Brain microvascular endothelial cell (primary cell): ENCODE measurements at regions not wholly inside any gene's neighbourhood (a gene's known extent, or its start where the extent isn't known, plus 50 kb on each side); places are given as distances from the start of the nearest gene placed in this dataset.

Source experiments
- DNase-seq: peaks from one replicate; pipeline ENCODE4 v3.0.0-alpha.2; 2020
- H3K27ac ChIP-seq: fragments of 250-450 bp; sonication (Bioruptor Pico); 2 replicates; pipeline ENCODE4 v1.5.1; 2020; ENCODE audit warnings: mild to moderate bottlenecking, moderate library complexity
- H3K27me3 ChIP-seq: fragments of 250-450 bp; sonication (Bioruptor Pico); replicated peaks from 2 replicates; pipeline ENCODE4 v1.5.1; 2020; ENCODE audit warnings: mild to moderate bottlenecking
- H3K36me3 ChIP-seq: fragments of 250-450 bp; sonication (Bioruptor Pico); replicated peaks from 2 replicates; pipeline ENCODE4 v1.5.1; 2020; ENCODE audit warnings: mild to moderate bottlenecking
- H3K4me3 ChIP-seq: 2 replicates; pipeline ENCODE4 v1.5.1; 2011; ENCODE audit warnings: low read depth, mild to moderate bottlenecking, control low read depth, low read length, moderate library complexity
- CTCF ChIP-seq: IDR thresholded peaks from 2 replicates; pipeline ENCODE4 v1.5.1; 2011; ENCODE audit warnings: low read depth, mild to moderate bottlenecking, moderate library complexity, low read length, control low read depth, inconsistent platforms; ENCODE audit errors: missing control alignments
- in situ Hi-C: cut with HindIII; loops from 2 replicates; pipeline ENCODE4 v1.10.0; 2017; ENCODE audit warnings: low sequenced_read_pairs, low pct_ligation_motif_present

GRCh38 chr17:77723909-77724875 is 234.3 kb upstream of the TNRC6C start:
- Histone ChIP-seq H3K4me3 (no peak overlapping the region), H3K27ac (no peak overlapping the region), H3K36me3 (no peaks in the 10 kb centered on the region), H3K27me3 (no peaks in the 10 kb centered on the region)
- no peak for TF ChIP-seq CTCF
- in situ Hi-C loops = no loop called here
- DNase-seq = no peak

GRCh38 chr17:77724876-77725615 is 233.5 kb upstream of the TNRC6C start:
- TF ChIP-seq CTCF = no peak
- no peak for DNase-seq
- peaks cover 2% of the 10 kb centered on the region for H3K27me3 ChIP-seq
- H3K27ac ChIP-seq = no peak overlapping the region
- H3K36me3 ChIP-seq = no peaks in the 10 kb centered on the region
- in situ Hi-C loops = no loop called here
- H3K4me3 ChIP-seq = no peak overlapping the region

GRCh38 chr17:77725846-77726245 is 232.7 kb upstream of the TNRC6C start:
- DNase-seq = no peak
- H3K4me3 ChIP-seq = no peak overlapping the region
- peaks cover 2% of the 10 kb centered on the region for H3K27me3 ChIP-seq
- in situ Hi-C loops = no loop called here
- H3K36me3 ChIP-seq = no peaks in the 10 kb centered on the region
- TF ChIP-seq CTCF = no peak
- no peak overlapping the region for H3K27ac ChIP-seq

GRCh38 chr17:77726549-77727006 is 231.9 kb upstream of the TNRC6C start:
- in situ Hi-C loops = no loop called here
- H3K27me3 ChIP-seq = peaks cover 2% of the 10 kb centered on the region
- no peak for DNase-seq
- no peaks in the 10 kb centered on the region for H3K36me3 ChIP-seq
- H3K4me3 ChIP-seq = no peak overlapping the region
- no peak for TF ChIP-seq CTCF
- H3K27ac ChIP-seq = no peak overlapping the region

- H3K36me3 ChIP-seq = no peaks in the 10 kb centered on the region
- H3K27ac ChIP-seq = no peak overlapping the region
- DNase-seq = no peak
- H3K27me3 ChIP-seq = peaks cover 4% of the 10 kb centered on the region
- in situ Hi-C loops = no loop called here
- no peak for TF ChIP-seq CTCF
- no peak overlapping the region for H3K4me3 ChIP-seq
Measured at GRCh38 chr17:77727037-77727615, 231.4 kb upstream of the TNRC6C start.
